ENCODE measurements at regions not wholly inside any gene's neighbourhood (a gene's known extent, or its start where the extent isn't known, plus 50 kb on each side); places are given as distances from the start of the nearest gene placed in this dataset.

DNA sequence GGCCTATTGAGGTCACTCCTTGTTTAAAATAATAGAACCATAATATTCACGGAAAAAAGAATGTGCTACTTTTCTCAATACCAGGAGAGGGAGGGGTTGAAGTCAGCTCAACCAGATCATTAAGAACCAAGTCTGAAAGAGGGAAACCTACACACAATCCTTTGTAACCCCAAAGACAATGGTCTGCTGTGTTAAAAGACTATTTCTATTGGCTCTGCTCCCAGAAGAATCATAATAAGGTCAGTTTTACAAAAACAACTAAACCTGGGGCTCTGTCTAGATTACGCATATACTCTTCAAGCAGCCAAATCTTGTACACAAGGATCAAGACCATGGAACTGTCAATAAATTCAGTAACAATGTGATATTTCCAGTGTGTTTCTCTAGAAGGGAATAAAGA is 177.2 kb upstream of the CRIM1 start:
- Histone ChIP-seq H3K9ac (ENCODE audit: control insufficient read depth, insufficient read depth, low read length) (no peak overlapping the region), H4K20me1 (ENCODE audit: control insufficient read depth, insufficient read depth) (no peaks in the 10 kb centered on the region), H3K4me3 (no peak overlapping the region), H3K9me3 (replicated peaks; ENCODE audit: control insufficient read depth, insufficient read depth, low read length) (no peaks in the 10 kb centered on the region), H3K36me3 (ENCODE audit: control insufficient read depth in 2 of 2, insufficient read depth in 2 of 2, low read length in 1 of 2) (no peaks in the 10 kb centered on the region), H2AFZ (ENCODE audit: control insufficient read depth, low read depth, low read length) (no peak overlapping the region), H3K4me1 (ENCODE audit: control insufficient read depth, insufficient read depth, low read length) (no peaks in the 10 kb centered on the region), H3K4me2 (ENCODE audit: control insufficient read depth, insufficient read depth) (no peak overlapping the region), H3K79me2 (ENCODE audit: control insufficient read depth, insufficient read depth, low read length) (no peaks in the 10 kb centered on the region), H3K27ac (ENCODE audit: control insufficient read depth, insufficient read depth) (no peak overlapping the region), H3K27me3 (replicated peaks in 1 of 2; ENCODE audit: control insufficient read depth in 2 of 2, insufficient read depth in 2 of 2, low read length in 1 of 2) (no peaks in the 10 kb centered on the region)
- intact Hi-C loops (cut with micrococcal nuclease; ENCODE audit: unreplicated experiment) (no loop called here), in situ Hi-C loops (cut with MboI) (no loop called here)
- ChIA-PET CTCF (no interaction called here), POLR2A (no interaction called here), RAD21 (ENCODE audit: unreplicated experiment) (no interaction called here), SMC1A (ENCODE audit: uncharacterized antibody, unreplicated experiment) (no interaction called here)
- no TSS peak for BruUV-seq (replicated peaks)
- ATAC-seq (no peak), FAIRE-seq (no peak), DNase-seq (ENCODE audit: low read depth, low spot score) (no peak)
- TF ChIP-seq YY1 (IDR thresholded peaks at IDR 0.05; ENCODE audit: low read depth, low read length): no peak
- TF ChIP-seq SMARCA5 (IDR thresholded peaks at IDR 0.05): no peak
- no peak for TF ChIP-seq SPI1 (IDR thresholded peaks at IDR 0.05; ENCODE audit: borderline replicate concordance, insufficient read depth, low read depth, low read length)
- TF ChIP-seq, protein P1, sequence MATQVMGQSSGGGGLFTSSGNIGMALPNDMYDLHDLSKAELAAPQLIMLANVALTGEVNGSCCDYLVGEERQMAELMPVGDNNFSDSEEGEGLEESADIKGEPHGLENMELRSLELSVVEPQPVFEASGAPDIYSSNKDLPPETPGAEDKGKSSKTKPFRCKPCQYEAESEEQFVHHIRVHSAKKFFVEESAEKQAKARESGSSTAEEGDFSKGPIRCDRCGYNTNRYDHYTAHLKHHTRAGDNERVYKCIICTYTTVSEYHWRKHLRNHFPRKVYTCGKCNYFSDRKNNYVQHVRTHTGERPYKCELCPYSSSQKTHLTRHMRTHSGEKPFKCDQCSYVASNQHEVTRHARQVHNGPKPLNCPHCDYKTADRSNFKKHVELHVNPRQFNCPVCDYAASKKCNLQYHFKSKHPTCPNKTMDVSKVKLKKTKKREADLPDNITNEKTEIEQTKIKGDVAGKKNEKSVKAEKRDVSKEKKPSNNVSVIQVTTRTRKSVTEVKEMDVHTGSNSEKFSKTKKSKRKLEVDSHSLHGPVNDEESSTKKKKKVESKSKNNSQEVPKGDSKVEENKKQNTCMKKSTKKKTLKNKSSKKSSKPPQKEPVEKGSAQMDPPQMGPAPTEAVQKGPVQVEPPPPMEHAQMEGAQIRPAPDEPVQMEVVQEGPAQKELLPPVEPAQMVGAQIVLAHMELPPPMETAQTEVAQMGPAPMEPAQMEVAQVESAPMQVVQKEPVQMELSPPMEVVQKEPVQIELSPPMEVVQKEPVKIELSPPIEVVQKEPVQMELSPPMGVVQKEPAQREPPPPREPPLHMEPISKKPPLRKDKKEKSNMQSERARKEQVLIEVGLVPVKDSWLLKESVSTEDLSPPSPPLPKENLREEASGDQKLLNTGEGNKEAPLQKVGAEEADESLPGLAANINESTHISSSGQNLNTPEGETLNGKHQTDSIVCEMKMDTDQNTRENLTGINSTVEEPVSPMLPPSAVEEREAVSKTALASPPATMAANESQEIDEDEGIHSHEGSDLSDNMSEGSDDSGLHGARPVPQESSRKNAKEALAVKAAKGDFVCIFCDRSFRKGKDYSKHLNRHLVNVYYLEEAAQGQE (IDR thresholded peaks at IDR 0.05; ENCODE audit: low read depth, low read length): no peak
- TF ChIP-seq KLF5 (IDR thresholded peaks at IDR 0.05; ENCODE audit: partially characterized antibody): no peak
- TF ChIP-seq GABPA (IDR thresholded peaks at IDR 0.05; ENCODE audit: low read depth): no peak
- 61% methylated on average over 2 of the region's 2 CpGs for WGBS (ENCODE audit: insufficient coverage, insufficient replicate concordance, low lambda C conversion rate, missing lambda C conversion rate)

Data from GM12878 (cell line).